ENCODE measurements at regions not wholly inside any gene's neighbourhood (a gene's known extent, or its start where the extent isn't known, plus 50 kb on each side); places are given as distances from the start of the nearest gene placed in this dataset.

DNA sequence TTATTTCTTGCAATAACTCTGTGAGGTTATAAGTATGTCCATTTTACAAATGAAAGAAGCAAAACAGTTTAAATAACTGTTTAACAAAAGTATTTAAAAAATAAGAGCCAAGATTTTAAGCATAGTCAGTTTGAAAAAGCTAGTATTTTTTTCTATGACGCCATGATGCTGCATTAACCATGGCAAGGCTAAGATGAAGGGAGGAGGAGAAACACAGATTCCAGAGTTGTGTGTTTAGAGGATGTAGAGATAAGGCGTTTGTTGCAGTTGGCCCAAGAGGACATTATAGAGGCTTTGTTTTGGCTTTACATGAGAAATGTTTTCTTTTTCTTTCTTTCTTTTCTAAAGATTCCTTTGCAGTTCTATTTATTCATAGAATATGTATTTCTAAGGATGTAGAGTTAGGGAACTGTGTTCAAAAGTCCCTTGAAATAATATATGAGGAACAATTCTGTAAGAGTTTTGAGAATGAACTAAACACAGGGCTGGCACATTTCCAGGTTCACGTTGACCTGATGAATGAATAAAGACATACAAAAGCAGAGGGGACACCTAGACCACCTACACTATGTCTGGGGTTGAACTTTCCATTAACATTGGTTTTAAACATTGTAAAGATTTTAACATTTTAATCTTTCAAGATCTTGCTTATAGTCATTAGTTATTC is 244.2 kb downstream of the KCNS3 start:
- TF ChIP-seq MYC (IDR thresholded peaks at IDR 0.05; ENCODE audit: borderline replicate concordance, low read length) (no peak), HOXA7 (CRISPR knock-in tag; IDR thresholded peaks at IDR 0.05) (no peak), POLR2A (IDR thresholded peaks at IDR 0.05; ENCODE audit: low read length) (no peak), SMC3 (IDR thresholded peaks at IDR 0.05) (no peak), RNF2 (IDR thresholded peaks at IDR 0.05; ENCODE audit: borderline replicate concordance, low read depth) (no peak), FOXS1 (CRISPR knock-in tag; IDR thresholded peaks at IDR 0.05) (no peak)
- TF ChIP-seq, protein P1, sequence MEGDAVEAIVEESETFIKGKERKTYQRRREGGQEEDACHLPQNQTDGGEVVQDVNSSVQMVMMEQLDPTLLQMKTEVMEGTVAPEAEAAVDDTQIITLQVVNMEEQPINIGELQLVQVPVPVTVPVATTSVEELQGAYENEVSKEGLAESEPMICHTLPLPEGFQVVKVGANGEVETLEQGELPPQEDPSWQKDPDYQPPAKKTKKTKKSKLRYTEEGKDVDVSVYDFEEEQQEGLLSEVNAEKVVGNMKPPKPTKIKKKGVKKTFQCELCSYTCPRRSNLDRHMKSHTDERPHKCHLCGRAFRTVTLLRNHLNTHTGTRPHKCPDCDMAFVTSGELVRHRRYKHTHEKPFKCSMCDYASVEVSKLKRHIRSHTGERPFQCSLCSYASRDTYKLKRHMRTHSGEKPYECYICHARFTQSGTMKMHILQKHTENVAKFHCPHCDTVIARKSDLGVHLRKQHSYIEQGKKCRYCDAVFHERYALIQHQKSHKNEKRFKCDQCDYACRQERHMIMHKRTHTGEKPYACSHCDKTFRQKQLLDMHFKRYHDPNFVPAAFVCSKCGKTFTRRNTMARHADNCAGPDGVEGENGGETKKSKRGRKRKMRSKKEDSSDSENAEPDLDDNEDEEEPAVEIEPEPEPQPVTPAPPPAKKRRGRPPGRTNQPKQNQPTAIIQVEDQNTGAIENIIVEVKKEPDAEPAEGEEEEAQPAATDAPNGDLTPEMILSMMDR (IDR thresholded peaks at IDR 0.05) = no peak
- TF ChIP-seq, protein P2, sequence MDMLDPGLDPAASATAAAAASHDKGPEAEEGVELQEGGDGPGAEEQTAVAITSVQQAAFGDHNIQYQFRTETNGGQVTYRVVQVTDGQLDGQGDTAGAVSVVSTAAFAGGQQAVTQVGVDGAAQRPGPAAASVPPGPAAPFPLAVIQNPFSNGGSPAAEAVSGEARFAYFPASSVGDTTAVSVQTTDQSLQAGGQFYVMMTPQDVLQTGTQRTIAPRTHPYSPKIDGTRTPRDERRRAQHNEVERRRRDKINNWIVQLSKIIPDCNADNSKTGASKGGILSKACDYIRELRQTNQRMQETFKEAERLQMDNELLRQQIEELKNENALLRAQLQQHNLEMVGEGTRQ (IDR thresholded peaks at IDR 0.05) = no peak
- TF ChIP-seq, protein P3, sequence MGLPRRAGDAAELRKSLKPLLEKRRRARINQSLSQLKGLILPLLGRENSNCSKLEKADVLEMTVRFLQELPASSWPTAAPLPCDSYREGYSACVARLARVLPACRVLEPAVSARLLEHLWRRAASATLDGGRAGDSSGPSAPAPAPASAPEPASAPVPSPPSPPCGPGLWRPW (IDR thresholded peaks at IDR 0.05) = no peak
- TF ChIP-seq, protein P4, sequence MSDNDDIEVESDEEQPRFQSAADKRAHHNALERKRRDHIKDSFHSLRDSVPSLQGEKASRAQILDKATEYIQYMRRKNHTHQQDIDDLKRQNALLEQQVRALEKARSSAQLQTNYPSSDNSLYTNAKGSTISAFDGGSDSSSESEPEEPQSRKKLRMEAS (IDR thresholded peaks at IDR 0.05) = no peak
- TF ChIP-seq, protein P5, sequence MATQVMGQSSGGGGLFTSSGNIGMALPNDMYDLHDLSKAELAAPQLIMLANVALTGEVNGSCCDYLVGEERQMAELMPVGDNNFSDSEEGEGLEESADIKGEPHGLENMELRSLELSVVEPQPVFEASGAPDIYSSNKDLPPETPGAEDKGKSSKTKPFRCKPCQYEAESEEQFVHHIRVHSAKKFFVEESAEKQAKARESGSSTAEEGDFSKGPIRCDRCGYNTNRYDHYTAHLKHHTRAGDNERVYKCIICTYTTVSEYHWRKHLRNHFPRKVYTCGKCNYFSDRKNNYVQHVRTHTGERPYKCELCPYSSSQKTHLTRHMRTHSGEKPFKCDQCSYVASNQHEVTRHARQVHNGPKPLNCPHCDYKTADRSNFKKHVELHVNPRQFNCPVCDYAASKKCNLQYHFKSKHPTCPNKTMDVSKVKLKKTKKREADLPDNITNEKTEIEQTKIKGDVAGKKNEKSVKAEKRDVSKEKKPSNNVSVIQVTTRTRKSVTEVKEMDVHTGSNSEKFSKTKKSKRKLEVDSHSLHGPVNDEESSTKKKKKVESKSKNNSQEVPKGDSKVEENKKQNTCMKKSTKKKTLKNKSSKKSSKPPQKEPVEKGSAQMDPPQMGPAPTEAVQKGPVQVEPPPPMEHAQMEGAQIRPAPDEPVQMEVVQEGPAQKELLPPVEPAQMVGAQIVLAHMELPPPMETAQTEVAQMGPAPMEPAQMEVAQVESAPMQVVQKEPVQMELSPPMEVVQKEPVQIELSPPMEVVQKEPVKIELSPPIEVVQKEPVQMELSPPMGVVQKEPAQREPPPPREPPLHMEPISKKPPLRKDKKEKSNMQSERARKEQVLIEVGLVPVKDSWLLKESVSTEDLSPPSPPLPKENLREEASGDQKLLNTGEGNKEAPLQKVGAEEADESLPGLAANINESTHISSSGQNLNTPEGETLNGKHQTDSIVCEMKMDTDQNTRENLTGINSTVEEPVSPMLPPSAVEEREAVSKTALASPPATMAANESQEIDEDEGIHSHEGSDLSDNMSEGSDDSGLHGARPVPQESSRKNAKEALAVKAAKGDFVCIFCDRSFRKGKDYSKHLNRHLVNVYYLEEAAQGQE (IDR thresholded peaks at IDR 0.05) = no peak
- TF ChIP-seq, protein P6, sequence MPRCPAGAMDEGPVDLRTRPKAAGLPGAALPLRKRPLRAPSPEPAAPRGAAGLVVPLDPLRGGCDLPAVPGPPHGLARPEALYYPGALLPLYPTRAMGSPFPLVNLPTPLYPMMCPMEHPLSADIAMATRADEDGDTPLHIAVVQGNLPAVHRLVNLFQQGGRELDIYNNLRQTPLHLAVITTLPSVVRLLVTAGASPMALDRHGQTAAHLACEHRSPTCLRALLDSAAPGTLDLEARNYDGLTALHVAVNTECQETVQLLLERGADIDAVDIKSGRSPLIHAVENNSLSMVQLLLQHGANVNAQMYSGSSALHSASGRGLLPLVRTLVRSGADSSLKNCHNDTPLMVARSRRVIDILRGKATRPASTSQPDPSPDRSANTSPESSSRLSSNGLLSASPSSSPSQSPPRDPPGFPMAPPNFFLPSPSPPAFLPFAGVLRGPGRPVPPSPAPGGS (IDR thresholded peaks at IDR 0.05) = no peak
